ENCODE measurements at regions not wholly inside any gene's neighbourhood (a gene's known extent, or its start where the extent isn't known, plus 50 kb on each side); places are given as distances from the start of the nearest gene placed in this dataset.
"Not testable (repeated sequence)": the region's sequence is repeated elsewhere in the genome, so short reads cannot be mapped to it uniquely, and the experiment has no call there.

DNA sequence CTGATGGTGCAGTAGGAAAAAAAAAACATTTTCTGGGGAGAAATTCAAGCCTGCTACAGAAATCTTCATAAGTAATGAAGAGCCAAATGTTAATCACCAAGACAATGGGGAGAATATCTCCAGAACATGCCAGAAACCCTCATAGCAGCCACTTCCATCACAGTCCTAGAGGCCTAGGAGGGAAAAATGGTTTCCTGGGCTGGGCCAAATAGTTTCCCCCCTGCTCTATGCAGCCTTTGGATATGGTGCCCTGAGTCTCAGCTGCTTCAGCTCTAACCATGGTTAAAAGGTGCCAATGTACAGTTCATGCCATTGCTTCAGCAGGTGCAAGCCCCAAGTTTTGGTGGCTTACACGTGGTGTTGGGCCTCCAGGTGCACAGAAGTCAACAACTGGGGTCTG lies 113.1 kb downstream of the ZNF648 start:
- no peak for FAIRE-seq
- DNase-seq (ENCODE audit: insufficient read length, low spot score), result no peak
- no peak for TF ChIP-seq CTCF (IDR thresholded peaks at IDR 0.05; ENCODE audit: insufficient read depth, missing control alignments)

GRCh38 chr1:181947441-181947840 lies 114.1 kb downstream of the ZNF648 start:
- no peak for DNase-seq (ENCODE audit: insufficient read length, low spot score)
- no peak for TF ChIP-seq CTCF (IDR thresholded peaks at IDR 0.05; ENCODE audit: insufficient read depth, missing control alignments)
- no peak for FAIRE-seq

DNA sequence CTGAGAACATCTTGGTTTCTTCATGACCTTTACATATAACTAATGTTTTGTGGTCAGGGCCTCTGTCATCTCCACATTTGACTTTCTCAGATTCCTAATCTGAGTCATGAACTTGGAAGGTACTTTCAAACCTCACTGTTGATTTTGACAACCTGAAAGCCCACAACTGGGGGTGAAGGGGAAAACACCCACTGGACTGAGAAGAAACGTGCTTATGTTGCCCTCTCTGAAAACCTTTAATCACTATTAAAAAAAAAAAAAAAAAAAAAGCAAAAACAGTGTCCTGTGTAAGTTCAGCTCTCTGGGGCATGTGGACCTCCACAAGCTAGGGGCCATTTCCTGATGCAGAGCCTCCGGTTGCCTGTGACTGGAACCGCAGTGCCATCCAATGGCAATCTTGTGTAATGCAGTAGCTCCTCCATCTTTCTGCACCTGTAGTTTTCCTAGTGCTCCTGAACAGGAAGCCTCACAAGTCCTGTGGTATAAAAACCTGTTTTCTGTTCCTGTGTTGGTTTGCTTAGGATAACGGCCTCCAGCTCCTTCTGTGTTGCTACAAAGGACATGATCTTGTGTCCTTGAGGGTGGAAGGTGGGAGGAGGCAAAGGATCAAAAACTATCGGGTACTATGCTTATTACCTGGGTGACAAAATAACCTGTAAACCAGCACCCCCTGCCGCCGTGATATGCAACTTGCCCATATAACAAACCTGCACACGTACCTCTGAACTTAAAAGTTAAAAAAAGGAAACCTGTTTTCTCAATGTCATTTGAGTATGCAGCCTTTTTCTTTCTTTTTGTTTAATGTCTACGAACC lies 124.5 kb downstream of the ZNF648 start:
- FAIRE-seq (peak; percentile 98), DNase-seq (ENCODE audit: insufficient read length, low spot score) (peak; percentile 53)
- TF ChIP-seq CTCF (IDR thresholded peaks at IDR 0.05; ENCODE audit: insufficient read depth, missing control alignments), result peak; percentile 98

DNA sequence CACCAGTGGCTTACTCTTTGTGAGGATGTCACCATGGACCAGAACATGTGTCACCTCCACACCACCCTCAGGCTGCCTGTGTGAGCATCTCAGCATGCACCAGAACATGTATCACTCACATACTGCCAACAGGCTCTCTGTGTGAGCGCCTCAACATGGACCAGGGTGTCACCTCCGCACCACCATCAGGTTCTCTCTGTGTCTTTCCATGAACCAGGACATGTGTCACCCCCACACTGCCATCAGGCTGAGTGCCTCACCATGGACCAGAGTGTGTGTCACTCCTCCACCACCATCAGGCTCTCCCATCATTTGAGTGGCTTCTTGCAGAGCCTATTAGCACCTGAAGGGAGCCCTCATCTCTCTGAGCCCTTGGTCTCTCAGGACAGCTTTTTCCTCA lies 125.2 kb downstream of the ZNF648 start:
- DNase-seq (ENCODE audit: insufficient read length, low spot score) (no peak), FAIRE-seq (no peak)
- TF ChIP-seq CTCF (IDR thresholded peaks at IDR 0.05; ENCODE audit: insufficient read depth, missing control alignments), result no peak

GRCh38 chr1:181931873-181932272 lies 129.6 kb downstream of the ZNF648 start:
- FAIRE-seq (no peak), DNase-seq (ENCODE audit: insufficient read length, low spot score) (no peak)
- no peak for TF ChIP-seq CTCF (IDR thresholded peaks at IDR 0.05; ENCODE audit: insufficient read depth, missing control alignments)

DNA sequence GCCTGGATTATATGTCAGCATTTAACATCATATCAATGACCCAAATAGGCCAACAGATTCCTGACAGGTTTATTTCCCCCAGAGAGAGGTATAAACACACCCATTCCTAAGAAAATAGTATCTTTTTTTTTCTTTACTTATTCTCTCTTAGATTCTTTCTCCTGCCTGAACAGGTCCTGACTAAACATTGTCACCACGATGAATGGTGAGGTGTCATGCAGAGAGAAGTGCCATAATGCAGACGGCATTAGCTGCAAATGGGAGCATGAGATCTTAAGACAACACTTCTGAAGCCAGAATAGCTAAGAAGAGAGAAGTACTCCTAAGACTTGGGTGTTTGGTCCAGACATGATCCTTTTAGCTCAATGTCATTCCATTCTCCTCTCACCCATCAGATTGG lies 131.3 kb downstream of the ZNF648 start:
- TF ChIP-seq CTCF (IDR thresholded peaks at IDR 0.05; ENCODE audit: insufficient read depth, missing control alignments), result no peak
- FAIRE-seq (no peak), DNase-seq (ENCODE audit: insufficient read length, low spot score) (no peak)

GRCh38 chr1:181926697-181927096 lies 134.8 kb downstream of the ZNF648 start:
- TF ChIP-seq CTCF (IDR thresholded peaks at IDR 0.05; ENCODE audit: insufficient read depth, missing control alignments), result no peak
- DNase-seq (ENCODE audit: insufficient read length, low spot score) (no peak), FAIRE-seq (no peak)

DNA sequence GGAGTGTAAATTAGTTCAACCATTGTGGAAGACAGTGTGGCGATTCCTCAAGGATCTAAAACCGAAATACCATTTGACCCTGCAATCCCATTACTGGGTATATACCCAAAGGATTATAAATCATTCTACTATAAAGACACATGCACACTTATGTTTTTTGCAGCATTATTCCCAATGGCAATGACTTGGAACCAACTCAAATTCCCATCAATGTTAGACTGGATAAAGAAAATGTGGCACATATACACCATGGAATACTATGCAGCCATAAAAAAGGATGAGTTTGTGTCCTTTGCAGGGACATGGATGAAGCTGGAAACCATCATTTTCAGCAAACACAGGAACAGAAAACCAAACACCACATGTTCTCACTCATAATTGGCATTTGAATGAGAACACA lies 137.5 kb downstream of the ZNF648 start:
- not testable (repeated sequence) for FAIRE-seq; DNase-seq (ENCODE audit: insufficient read length, low spot score)
